Central memory CD8-positive, alpha-beta T cell (primary cell): ENCODE measurements at regions not wholly inside any gene's neighbourhood (a gene's known extent, or its start where the extent isn't known, plus 50 kb on each side); places are given as distances from the start of the nearest gene placed in this dataset.
"Not testable (repeated sequence)": the region's sequence is repeated elsewhere in the genome, so short reads cannot be mapped to it uniquely, and the experiment has no call there.

ENCODE experiments used
- ATAC-seq: fragments of 150-1000 bp; cut with Tn5 transposase; replicated peaks from 2 replicates; pipeline ENCODE4 v1.10.0; 2022; ENCODE audit warnings: mild to moderate bottlenecking, moderate FRiP score, moderate number of reproducible peaks; ENCODE audit not compliant: poor library complexity, severe bottlenecking; ENCODE audit errors: extremely low read depth
- DNase-seq, 2 donors: peaks; one replicate each; pipeline ENCODE4 v3.0.0; 2021; ENCODE audit warnings: low spot score in 2 of 2
- H3K27ac Mint-ChIP-seq: one replicate; pipeline ENCODE4 v1.8.0; 2022; ENCODE audit warnings: low read depth, mild to moderate bottlenecking, moderate library complexity, mixed read lengths
- H3K27me3 Mint-ChIP-seq: one replicate; pipeline ENCODE4 v1.8.0; 2022; ENCODE audit warnings: mixed read lengths
- H3K36me3 Mint-ChIP-seq: one replicate; pipeline ENCODE4 v1.8.0; 2022; ENCODE audit warnings: mild to moderate bottlenecking, moderate library complexity, mixed read lengths; ENCODE audit not compliant: insufficient read depth
- H3K4me1 Mint-ChIP-seq: one replicate; pipeline ENCODE4 v1.8.0; 2022; ENCODE audit warnings: mixed read lengths
- H3K4me3 Mint-ChIP-seq: one replicate; pipeline ENCODE4 v1.8.0; 2022; ENCODE audit warnings: mild to moderate bottlenecking, moderate library complexity, mixed read lengths
- H3K9me3 Mint-ChIP-seq: one replicate; pipeline ENCODE4 v1.8.0; 2022; ENCODE audit warnings: mixed read lengths

GRCh38 chr3:8157640-8158039 is 344.0 kb upstream of the LMCD1 start:
- ATAC-seq (no peak), DNase-seq (no peak)

GRCh38 chr3:8164145-8164544 is 337.5 kb upstream of the LMCD1 start:
- Mint-ChIP-seq H3K4me1 (no peaks in the 10 kb centered on the region), H3K36me3 (peaks cover 1% of the 10 kb centered on the region), H3K9me3 (no peaks in the 10 kb centered on the region), H3K27ac (no peak overlapping the region), H3K27me3 (no peaks in the 10 kb centered on the region), H3K4me3 (no peak overlapping the region)
- DNase-seq (no peak), ATAC-seq (no peak)

More at GRCh38 chr3:8157640-8158039, 344.0 kb upstream of the LMCD1 start:
- H3K27ac Mint-ChIP-seq = no peak overlapping the region
- no peaks in the 10 kb centered on the region for H3K36me3 Mint-ChIP-seq
- no peaks in the 10 kb centered on the region for H3K4me1 Mint-ChIP-seq
- H3K27me3 Mint-ChIP-seq = no peaks in the 10 kb centered on the region
- H3K4me3 Mint-ChIP-seq = no peak overlapping the region
- H3K9me3 Mint-ChIP-seq = no peaks in the 10 kb centered on the region

- DNase-seq = no peak
- peaks cover 1% of the 10 kb centered on the region for H3K36me3 Mint-ChIP-seq
- no peak overlapping the region for H3K27ac Mint-ChIP-seq
- peaks cover 10% of the 10 kb centered on the region for H3K27me3 Mint-ChIP-seq
- H3K9me3 Mint-ChIP-seq = peaks cover 6% of the 10 kb centered on the region
- H3K4me3 Mint-ChIP-seq = no peak overlapping the region
- no peak for ATAC-seq
- no peaks in the 10 kb centered on the region for H3K4me1 Mint-ChIP-seq
Observed at GRCh38 chr3:8166014-8166413, 335.6 kb upstream of the LMCD1 start.

- DNase-seq (no peak), ATAC-seq (no peak)
- Mint-ChIP-seq H3K4me3 (no peak overlapping the region), H3K36me3 (peaks cover 1% of the 10 kb centered on the region), H3K27me3 (peaks cover 10% of the 10 kb centered on the region), H3K27ac (no peak overlapping the region), H3K9me3 (peaks cover 6% of the 10 kb centered on the region), H3K4me1 (no peaks in the 10 kb centered on the region)
Observed at GRCh38 chr3:8170971-8171508, 330.6 kb upstream of the LMCD1 start.

GRCh38 chr3:8173892-8174291 is 327.7 kb upstream of the LMCD1 start:
- no peak overlapping the region for H3K27ac Mint-ChIP-seq
- peaks cover 6% of the 10 kb centered on the region for H3K9me3 Mint-ChIP-seq
- no peaks in the 10 kb centered on the region for H3K4me1 Mint-ChIP-seq
- ATAC-seq (no peak), DNase-seq (no peak)
- no peak overlapping the region for H3K4me3 Mint-ChIP-seq
- H3K36me3 Mint-ChIP-seq = no peaks in the 10 kb centered on the region
- peaks cover 28% of the 10 kb centered on the region for H3K27me3 Mint-ChIP-seq

GRCh38 chr3:8176759-8177483 is 324.7 kb upstream of the LMCD1 start:
- DNase-seq, H3K27ac Mint-ChIP-seq, H3K9me3 Mint-ChIP-seq, H3K4me3 Mint-ChIP-seq, H3K4me1 Mint-ChIP-seq, H3K36me3 Mint-ChIP-seq, ATAC-seq: not testable (repeated sequence)
- peaks cover 28% of the 10 kb centered on the region for H3K27me3 Mint-ChIP-seq

GRCh38 chr3:8178516-8178915 is 323.1 kb upstream of the LMCD1 start:
- not testable (repeated sequence) for H3K4me1 Mint-ChIP-seq, DNase-seq, H3K36me3 Mint-ChIP-seq, H3K9me3 Mint-ChIP-seq, H3K27ac Mint-ChIP-seq, H3K4me3 Mint-ChIP-seq, ATAC-seq
- peaks cover 28% of the 10 kb centered on the region for H3K27me3 Mint-ChIP-seq

- no peak overlapping the region for H3K4me3 Mint-ChIP-seq
- peaks cover 21% of the 10 kb centered on the region for H3K27me3 Mint-ChIP-seq
- DNase-seq (no peak), ATAC-seq (no peak)
- H3K9me3 Mint-ChIP-seq = no peaks in the 10 kb centered on the region
- H3K36me3 Mint-ChIP-seq = no peaks in the 10 kb centered on the region
- no peaks in the 10 kb centered on the region for H3K4me1 Mint-ChIP-seq
- no peak overlapping the region for H3K27ac Mint-ChIP-seq
Observed at GRCh38 chr3:8182904-8183303, 318.7 kb upstream of the LMCD1 start.

- H3K27ac Mint-ChIP-seq = no peak overlapping the region
- no peak overlapping the region for H3K4me3 Mint-ChIP-seq
- no peak for DNase-seq
- no peaks in the 10 kb centered on the region for H3K4me1 Mint-ChIP-seq
- H3K27me3 Mint-ChIP-seq = peaks cover 13% of the 10 kb centered on the region
- ATAC-seq = no peak
- no peaks in the 10 kb centered on the region for H3K36me3 Mint-ChIP-seq
- H3K9me3 Mint-ChIP-seq = no peaks in the 10 kb centered on the region
Observed at GRCh38 chr3:8183627-8184026, 318.0 kb upstream of the LMCD1 start.

- Mint-ChIP-seq H3K4me3 (no peak overlapping the region), H3K27ac (no peak overlapping the region), H3K36me3 (no peaks in the 10 kb centered on the region), H3K9me3 (peaks cover 2% of the 10 kb centered on the region), H3K4me1 (no peaks in the 10 kb centered on the region), H3K27me3 (no peaks in the 10 kb centered on the region)
- ATAC-seq (no peak), DNase-seq (no peak)
Observed at GRCh38 chr3:8186213-8186612, 315.4 kb upstream of the LMCD1 start.

GRCh38 chr3:8187996-8188395 is 313.6 kb upstream of the LMCD1 start:
- peaks cover 9% of the 10 kb centered on the region for H3K9me3 Mint-ChIP-seq
- no peaks in the 10 kb centered on the region for H3K4me1 Mint-ChIP-seq
- no peak for ATAC-seq

GRCh38 chr3:8189051-8189450 is 312.6 kb upstream of the LMCD1 start:
- DNase-seq = no peak
- H3K4me3 Mint-ChIP-seq = no peak overlapping the region
- H3K27me3 Mint-ChIP-seq = no peaks in the 10 kb centered on the region
- H3K27ac Mint-ChIP-seq = no peak overlapping the region
- peaks cover 9% of the 10 kb centered on the region for H3K9me3 Mint-ChIP-seq
- no peaks in the 10 kb centered on the region for H3K36me3 Mint-ChIP-seq
- no peaks in the 10 kb centered on the region for H3K4me1 Mint-ChIP-seq
- no peak for ATAC-seq

More at GRCh38 chr3:8187996-8188395, 313.6 kb upstream of the LMCD1 start:
- no peak for DNase-seq
- Mint-ChIP-seq H3K27me3 (no peaks in the 10 kb centered on the region), H3K36me3 (no peaks in the 10 kb centered on the region), H3K4me3 (no peak overlapping the region), H3K27ac (no peak overlapping the region)

GRCh38 chr3:8191406-8191805 is 310.2 kb upstream of the LMCD1 start:
- Mint-ChIP-seq H3K27me3 (peaks cover 15% of the 10 kb centered on the region), H3K9me3 (peaks cover 9% of the 10 kb centered on the region), H3K4me3 (no peak overlapping the region), H3K36me3 (no peaks in the 10 kb centered on the region), H3K27ac (no peak overlapping the region), H3K4me1 (no peaks in the 10 kb centered on the region)
- DNase-seq = no peak
- no peak for ATAC-seq
